ENCODE measurements at regions not wholly inside any gene's neighbourhood (a gene's known extent, or its start where the extent isn't known, plus 50 kb on each side); places are given as distances from the start of the nearest gene placed in this dataset.

- TF ChIP-seq POLR2A (IDR thresholded peaks at IDR 0.05) (no peak), EP300 (IDR thresholded peaks at IDR 0.05) (no peak)
- TF ChIP-seq, protein P1, sequence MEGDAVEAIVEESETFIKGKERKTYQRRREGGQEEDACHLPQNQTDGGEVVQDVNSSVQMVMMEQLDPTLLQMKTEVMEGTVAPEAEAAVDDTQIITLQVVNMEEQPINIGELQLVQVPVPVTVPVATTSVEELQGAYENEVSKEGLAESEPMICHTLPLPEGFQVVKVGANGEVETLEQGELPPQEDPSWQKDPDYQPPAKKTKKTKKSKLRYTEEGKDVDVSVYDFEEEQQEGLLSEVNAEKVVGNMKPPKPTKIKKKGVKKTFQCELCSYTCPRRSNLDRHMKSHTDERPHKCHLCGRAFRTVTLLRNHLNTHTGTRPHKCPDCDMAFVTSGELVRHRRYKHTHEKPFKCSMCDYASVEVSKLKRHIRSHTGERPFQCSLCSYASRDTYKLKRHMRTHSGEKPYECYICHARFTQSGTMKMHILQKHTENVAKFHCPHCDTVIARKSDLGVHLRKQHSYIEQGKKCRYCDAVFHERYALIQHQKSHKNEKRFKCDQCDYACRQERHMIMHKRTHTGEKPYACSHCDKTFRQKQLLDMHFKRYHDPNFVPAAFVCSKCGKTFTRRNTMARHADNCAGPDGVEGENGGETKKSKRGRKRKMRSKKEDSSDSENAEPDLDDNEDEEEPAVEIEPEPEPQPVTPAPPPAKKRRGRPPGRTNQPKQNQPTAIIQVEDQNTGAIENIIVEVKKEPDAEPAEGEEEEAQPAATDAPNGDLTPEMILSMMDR (IDR thresholded peaks at IDR 0.05), result no peak
These were observed 189.3 kb upstream of the NECTIN1 start for GRCh38 chr11:119918347-119918746.
